H9 (cell line): ENCODE measurements at regions not wholly inside any gene's neighbourhood (a gene's known extent, or its start where the extent isn't known, plus 50 kb on each side); places are given as distances from the start of the nearest gene placed in this dataset.

Source experiments
- DNase-seq: peaks from one replicate; pipeline ENCODE4 v3.0.0-alpha.2; 2017
- H2AFZ ChIP-seq: one replicate; pipeline ENCODE4 v1.6.1; 2013; ENCODE audit warnings: mild to moderate bottlenecking, low read length, control low read depth, moderate library complexity
- H2AK5ac ChIP-seq: 2 replicates; pipeline ENCODE4 v1.6.1; 2013; ENCODE audit warnings: low read length, control low read depth, mixed read lengths; ENCODE audit not compliant: insufficient read length
- H2BK120ac ChIP-seq: one replicate; pipeline ENCODE4 v1.6.1; 2013; ENCODE audit warnings: low read depth, mild to moderate bottlenecking, low read length, control low read depth, inconsistent platforms; ENCODE audit not compliant: poor library complexity, severe bottlenecking
- H2BK12ac ChIP-seq: 2 replicates; pipeline ENCODE4 v1.6.1; 2013; ENCODE audit warnings: low read length, control low read depth, mixed read lengths, low read depth; ENCODE audit not compliant: insufficient read length
- H2BK15ac ChIP-seq: 2 replicates; pipeline ENCODE4 v1.6.1; 2013; ENCODE audit warnings: low read depth, low read length, control low read depth
- H2BK20ac ChIP-seq: one replicate; pipeline ENCODE4 v1.6.1; 2013; ENCODE audit warnings: low read depth, mild to moderate bottlenecking, low read length, control low read depth, inconsistent platforms; ENCODE audit not compliant: poor library complexity, severe bottlenecking
- H2BK5ac ChIP-seq: 2 replicates; pipeline ENCODE4 v1.6.1; 2013; ENCODE audit warnings: low read length, control low read depth, mixed read lengths; ENCODE audit not compliant: insufficient read length
- H3K14ac ChIP-seq: 2 replicates; pipeline ENCODE4 v1.6.1; 2013; ENCODE audit warnings: low read length, control low read depth; ENCODE audit not compliant: insufficient read depth
- H3K18ac ChIP-seq: 2 replicates; pipeline ENCODE4 v1.6.1; 2013; ENCODE audit warnings: low read depth, mild to moderate bottlenecking, mixed read lengths, low read length, control low read depth; ENCODE audit not compliant: insufficient read length
- H3K23ac ChIP-seq: 2 replicates; pipeline ENCODE4 v1.6.1; 2013; ENCODE audit warnings: low read length, control low read depth, mixed read lengths, low read depth; ENCODE audit not compliant: insufficient read length
- H3K23me2 ChIP-seq: 2 replicates; pipeline ENCODE4 v1.6.1; 2013; ENCODE audit warnings: low read depth, mild to moderate bottlenecking, mixed read lengths, low read length, control low read depth; ENCODE audit not compliant: insufficient read length, poor library complexity, severe bottlenecking
- H3K27ac ChIP-seq: 2 replicates; pipeline ENCODE4 v1.5.1; 2013; ENCODE audit warnings: low read length, control low read depth, mixed read lengths, low read depth; ENCODE audit not compliant: insufficient read length
- H3K27me3 ChIP-seq: 2 replicates; pipeline ENCODE4 v1.6.1; 2013; ENCODE audit warnings: low read length, control low read depth, inconsistent platforms; ENCODE audit not compliant: insufficient read depth
- H3K4ac ChIP-seq: 2 replicates; pipeline ENCODE4 v1.6.1; 2013; ENCODE audit warnings: low read depth, mild to moderate bottlenecking, control low read depth, inconsistent platforms, low read length, moderate library complexity
- H3K4me1 ChIP-seq: 2 replicates; pipeline ENCODE4 v1.6.1; 2013; ENCODE audit warnings: low read length, control low read depth, inconsistent platforms; ENCODE audit not compliant: insufficient read depth
- H3K4me2 ChIP-seq: 2 replicates; pipeline ENCODE4 v1.6.1; 2013; ENCODE audit warnings: low read length, control low read depth, mixed read lengths; ENCODE audit not compliant: insufficient read length, insufficient read depth
- H3K56ac ChIP-seq: 2 replicates; pipeline ENCODE4 v1.6.1; 2013; ENCODE audit warnings: low read depth, mild to moderate bottlenecking, mixed read lengths, low read length, control low read depth; ENCODE audit not compliant: insufficient read length
- H3K79me1 ChIP-seq: 2 replicates; pipeline ENCODE4 v1.6.1; 2013; ENCODE audit warnings: low read depth, mild to moderate bottlenecking, moderate library complexity, low read length, control low read depth, inconsistent platforms; ENCODE audit not compliant: insufficient read depth, poor library complexity, severe bottlenecking
- H3K79me2 ChIP-seq: 2 replicates; pipeline ENCODE4 v1.6.1; 2013; ENCODE audit warnings: low read length, control low read depth, inconsistent platforms; ENCODE audit not compliant: insufficient read depth
- H3K9ac ChIP-seq: 2 replicates; pipeline ENCODE4 v1.6.1; 2013; ENCODE audit warnings: low read length, control low read depth, mixed read lengths; ENCODE audit not compliant: insufficient read length; ENCODE audit errors: extremely low read depth
- H3K9me3 ChIP-seq: one replicate; pipeline ENCODE4 v1.6.1; 2013; ENCODE audit warnings: low read depth, low read length, inconsistent platforms; ENCODE audit not compliant: control insufficient read depth
- H3T11ph ChIP-seq: one replicate; pipeline ENCODE4 v1.6.1; 2013; ENCODE audit warnings: mild to moderate bottlenecking, low read length, control low read depth, inconsistent platforms
- H4K20me1 ChIP-seq: one replicate; pipeline ENCODE4 v1.6.1; 2013; ENCODE audit not compliant: control insufficient read depth, insufficient read length, insufficient read depth
- H4K5ac ChIP-seq: 2 replicates; pipeline ENCODE4 v1.6.1; 2013; ENCODE audit warnings: low read depth, mild to moderate bottlenecking, mixed read lengths, low read length, control low read depth; ENCODE audit not compliant: insufficient read length
- H4K8ac ChIP-seq: replicated peaks from 2 replicates; pipeline ENCODE4 v1.6.1; 2013; ENCODE audit warnings: low read length, control low read depth, mixed read lengths, low read depth; ENCODE audit not compliant: insufficient read length
- H4K91ac ChIP-seq: 2 replicates; pipeline ENCODE4 v1.6.1; 2013; ENCODE audit warnings: low read depth, mild to moderate bottlenecking, moderate library complexity, mixed read lengths, low read length, control low read depth; ENCODE audit not compliant: insufficient read length
- H3K27ac Mint-ChIP-seq, 3 experiments: 2 replicates in 2 of 3; 3 replicates in 1 of 3; pipeline ENCODE4 v1.8.0; 2020 to 2021; ENCODE audit warnings: mixed read lengths in 3 of 3, mild to moderate bottlenecking in 1 of 3, moderate library complexity in 1 of 3
- H3K27me3 Mint-ChIP-seq: 2 replicates; pipeline ENCODE4 v1.8.0; 2021; ENCODE audit warnings: low read depth, mild to moderate bottlenecking, moderate library complexity, mixed read lengths
- H3K36me3 Mint-ChIP-seq, 3 experiments: 2 replicates in 2 of 3; 3 replicates in 1 of 3; pipeline ENCODE4 v1.8.0; 2020 to 2021; ENCODE audit warnings: low read depth in 3 of 3, mixed read lengths in 3 of 3; ENCODE audit not compliant: insufficient read depth in 1 of 3
- H3K4me1 Mint-ChIP-seq, 2 experiments: 2 replicates each; pipeline ENCODE4 v1.8.0; 2020; ENCODE audit warnings: mixed read lengths in 2 of 2
- H3K4me3 Mint-ChIP-seq, 2 experiments: 2 replicates in 1 of 2; 3 replicates in 1 of 2; pipeline ENCODE4 v1.8.0; 2020 to 2021; ENCODE audit warnings: mild to moderate bottlenecking in 2 of 2, mixed read lengths in 2 of 2, moderate library complexity in 1 of 2
- H3K9me3 Mint-ChIP-seq, 2 experiments: 2 replicates in 1 of 2; 3 replicates in 1 of 2; pipeline ENCODE4 v1.8.0; 2020; ENCODE audit warnings: mild to moderate bottlenecking in 2 of 2, mixed read lengths in 2 of 2, moderate library complexity in 1 of 2
- WGBS: extraction: QIAGEN DNeasy Blood & Tissue Kit; methylation state at CpG from one replicate; pipeline ENCODE4 v1.1.7; 2013; ENCODE audit warnings: missing lambda C conversion rate, low lambda C conversion rate, mixed read lengths; ENCODE audit not compliant: insufficient read length; ENCODE audit errors: extremely low coverage; 5-methylcytosine and 5-hydroxymethylcytosine counted together
- TF ChIP-seq, protein P1 (sequence below): fragments of 200-600 bp; sonication (generic); conservative IDR thresholded peaks from 3 replicates; pipeline ENCODE4 v1.8.0; 2021; ENCODE audit warnings: antibody characterized with exemption, mild to moderate bottlenecking

DNA sequence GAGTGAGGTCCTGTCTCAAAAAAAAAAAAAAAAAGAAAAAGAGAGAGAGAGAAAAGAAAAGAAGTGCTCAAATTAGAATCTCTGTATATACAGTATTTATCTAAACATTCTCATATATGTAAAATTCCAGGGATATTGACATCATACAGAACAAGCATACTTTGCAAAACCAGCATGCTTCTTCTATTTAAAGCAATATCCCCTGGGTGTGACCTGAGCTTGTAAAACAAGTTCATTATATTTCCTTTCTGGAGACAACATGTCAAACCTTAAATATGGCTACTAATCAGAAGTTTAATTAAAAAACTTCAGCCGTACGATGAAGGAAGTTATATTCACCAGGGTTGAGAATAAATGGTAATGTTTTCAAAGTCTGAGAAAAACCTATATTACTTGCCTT, 175.8 kb upstream of the HMGA2 start:
- Mint-ChIP-seq H3K36me3 (no peaks in the 10 kb centered on the region; a peak in 1 of 7 replicates), H3K27ac (no peak overlapping the region), H3K27me3 (no peaks in the 10 kb centered on the region), H3K9me3 (no peaks in the 10 kb centered on the region), H3K4me1 (peaks cover 0 to 2% of the 10 kb centered on the region in 2 experiments; a peak in 1 of 4 replicates), H3K4me3 (no peak overlapping the region)
- Histone ChIP-seq H3K23ac (no peak overlapping the region), H3K56ac (no peak overlapping the region), H3K4me2 (no peak overlapping the region), H3K27ac (no peak overlapping the region), H4K91ac (no peak overlapping the region), H2BK5ac (no peak overlapping the region), H2BK120ac (no peak overlapping the region), H2AK5ac (no peak overlapping the region), H2BK12ac (no peak overlapping the region), H3K14ac (no peak overlapping the region), H2BK20ac (no peak overlapping the region), H4K20me1 (no peaks in the 10 kb centered on the region), H3K79me1 (no peaks in the 10 kb centered on the region), H2BK15ac (no peak overlapping the region), H4K5ac (no peak overlapping the region), H3K4ac (no peak overlapping the region), H4K8ac (no peak overlapping the region), H2AFZ (no peak overlapping the region), H3T11ph (no peak overlapping the region), H3K9ac (no peak overlapping the region), H3K23me2 (no peaks in the 10 kb centered on the region), H3K4me1 (no peaks in the 10 kb centered on the region), H3K18ac (no peak overlapping the region), H3K79me2 (no peaks in the 10 kb centered on the region), H3K27me3 (no peaks in the 10 kb centered on the region), H3K9me3 (no peaks in the 10 kb centered on the region)
- DNase-seq = no peak
- no CpG with 5 or more reads among the region's 2 CpGs for WGBS
- TF ChIP-seq, protein P1, sequence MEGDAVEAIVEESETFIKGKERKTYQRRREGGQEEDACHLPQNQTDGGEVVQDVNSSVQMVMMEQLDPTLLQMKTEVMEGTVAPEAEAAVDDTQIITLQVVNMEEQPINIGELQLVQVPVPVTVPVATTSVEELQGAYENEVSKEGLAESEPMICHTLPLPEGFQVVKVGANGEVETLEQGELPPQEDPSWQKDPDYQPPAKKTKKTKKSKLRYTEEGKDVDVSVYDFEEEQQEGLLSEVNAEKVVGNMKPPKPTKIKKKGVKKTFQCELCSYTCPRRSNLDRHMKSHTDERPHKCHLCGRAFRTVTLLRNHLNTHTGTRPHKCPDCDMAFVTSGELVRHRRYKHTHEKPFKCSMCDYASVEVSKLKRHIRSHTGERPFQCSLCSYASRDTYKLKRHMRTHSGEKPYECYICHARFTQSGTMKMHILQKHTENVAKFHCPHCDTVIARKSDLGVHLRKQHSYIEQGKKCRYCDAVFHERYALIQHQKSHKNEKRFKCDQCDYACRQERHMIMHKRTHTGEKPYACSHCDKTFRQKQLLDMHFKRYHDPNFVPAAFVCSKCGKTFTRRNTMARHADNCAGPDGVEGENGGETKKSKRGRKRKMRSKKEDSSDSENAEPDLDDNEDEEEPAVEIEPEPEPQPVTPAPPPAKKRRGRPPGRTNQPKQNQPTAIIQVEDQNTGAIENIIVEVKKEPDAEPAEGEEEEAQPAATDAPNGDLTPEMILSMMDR = no peak
